ENCODE measurements at regions not wholly inside any gene's neighbourhood (a gene's known extent, or its start where the extent isn't known, plus 50 kb on each side); places are given as distances from the start of the nearest gene placed in this dataset.

DNA sequence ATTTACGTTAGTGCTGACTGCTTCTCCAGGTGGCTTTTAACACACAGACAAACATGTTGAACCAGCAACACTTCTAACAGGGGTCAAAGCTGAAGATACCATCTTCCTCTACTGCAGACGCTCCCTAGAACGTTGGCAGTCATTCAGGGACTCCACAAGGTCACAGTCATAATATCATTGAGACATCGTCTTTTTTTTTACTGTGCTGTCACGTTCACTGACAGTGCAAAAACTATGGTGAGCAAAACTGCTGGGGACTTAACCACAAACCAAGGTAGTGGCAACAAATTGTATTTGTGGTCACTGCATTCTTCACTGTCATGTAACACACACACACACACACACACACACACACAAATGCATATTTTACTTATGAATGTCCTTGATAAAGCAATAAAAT, 244.9 kb downstream of the CASP12 start:
- FAIRE-seq (no peak), DNase-seq (ENCODE audit: low read depth) (no peak)
- Histone ChIP-seq H3K36me3 (ENCODE audit: control insufficient read depth, insufficient read depth, low read length) (no peaks in the 10 kb centered on the region), H3K27me3 (ENCODE audit: control insufficient read depth, insufficient read depth, low read length) (no peaks in the 10 kb centered on the region), H3K4me3 (ENCODE audit: low read depth, low read length) (no peak overlapping the region)
- TF ChIP-seq, protein P1, sequence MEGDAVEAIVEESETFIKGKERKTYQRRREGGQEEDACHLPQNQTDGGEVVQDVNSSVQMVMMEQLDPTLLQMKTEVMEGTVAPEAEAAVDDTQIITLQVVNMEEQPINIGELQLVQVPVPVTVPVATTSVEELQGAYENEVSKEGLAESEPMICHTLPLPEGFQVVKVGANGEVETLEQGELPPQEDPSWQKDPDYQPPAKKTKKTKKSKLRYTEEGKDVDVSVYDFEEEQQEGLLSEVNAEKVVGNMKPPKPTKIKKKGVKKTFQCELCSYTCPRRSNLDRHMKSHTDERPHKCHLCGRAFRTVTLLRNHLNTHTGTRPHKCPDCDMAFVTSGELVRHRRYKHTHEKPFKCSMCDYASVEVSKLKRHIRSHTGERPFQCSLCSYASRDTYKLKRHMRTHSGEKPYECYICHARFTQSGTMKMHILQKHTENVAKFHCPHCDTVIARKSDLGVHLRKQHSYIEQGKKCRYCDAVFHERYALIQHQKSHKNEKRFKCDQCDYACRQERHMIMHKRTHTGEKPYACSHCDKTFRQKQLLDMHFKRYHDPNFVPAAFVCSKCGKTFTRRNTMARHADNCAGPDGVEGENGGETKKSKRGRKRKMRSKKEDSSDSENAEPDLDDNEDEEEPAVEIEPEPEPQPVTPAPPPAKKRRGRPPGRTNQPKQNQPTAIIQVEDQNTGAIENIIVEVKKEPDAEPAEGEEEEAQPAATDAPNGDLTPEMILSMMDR (IDR thresholded peaks at IDR 0.05; ENCODE audit: insufficient read depth, low read length, severe bottlenecking), result no peak

DNA sequence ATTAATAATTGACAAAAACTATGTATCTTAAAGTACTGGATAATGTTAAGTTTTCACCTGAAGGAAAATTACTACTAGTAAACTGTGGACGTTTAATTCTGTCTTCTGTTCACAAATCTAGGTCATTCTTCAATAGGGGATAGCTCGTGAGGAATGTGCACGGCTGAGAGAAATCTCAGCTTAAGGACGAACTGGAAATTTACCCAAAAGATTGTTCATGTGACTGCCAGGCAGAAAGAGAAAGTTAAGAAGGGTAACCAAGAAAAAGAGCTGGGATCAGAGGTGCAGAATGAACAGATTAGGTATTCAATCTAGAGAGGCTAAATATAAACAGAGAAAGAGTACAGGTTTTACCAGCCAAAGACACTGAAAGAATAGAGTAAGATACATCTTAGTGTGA, 245.3 kb downstream of the CASP12 start:
- TF ChIP-seq, protein P1 (IDR thresholded peaks at IDR 0.05; ENCODE audit: insufficient read depth, low read length, severe bottlenecking), result no peak
- FAIRE-seq (no peak), DNase-seq (ENCODE audit: low read depth) (no peak)
- no peak overlapping the region for H3K4me3 ChIP-seq (ENCODE audit: low read depth, low read length)
- H3K36me3 ChIP-seq (ENCODE audit: control insufficient read depth, insufficient read depth, low read length), result no peaks in the 10 kb centered on the region
- no peaks in the 10 kb centered on the region for H3K27me3 ChIP-seq (ENCODE audit: control insufficient read depth, insufficient read depth, low read length)

DNA sequence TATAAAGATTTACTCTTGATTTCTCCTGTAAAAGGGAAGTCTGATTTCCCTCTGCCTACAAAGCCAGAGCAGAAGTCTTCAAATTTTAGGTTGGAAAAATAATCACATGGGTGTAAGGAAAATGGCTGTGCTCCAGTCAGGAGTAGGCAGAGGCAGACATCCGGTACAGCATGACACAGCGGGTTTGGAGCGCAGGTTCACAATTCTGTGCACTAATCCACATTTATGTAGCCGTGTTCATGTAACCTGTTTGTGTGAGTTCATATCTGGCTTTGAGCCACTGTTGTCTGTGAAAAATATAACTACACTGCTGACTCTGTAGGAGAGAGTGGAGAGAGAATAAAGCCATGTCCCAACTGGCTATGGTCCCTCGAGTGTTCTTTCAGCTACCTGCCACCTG, 248.0 kb downstream of the CASP12 start:
- TF ChIP-seq, protein P1 (IDR thresholded peaks at IDR 0.05; ENCODE audit: insufficient read depth, low read length, severe bottlenecking), result no peak
- Histone ChIP-seq H3K36me3 (ENCODE audit: control insufficient read depth, insufficient read depth, low read length) (no peaks in the 10 kb centered on the region), H3K4me3 (ENCODE audit: low read depth, low read length) (no peak overlapping the region), H3K27me3 (ENCODE audit: control insufficient read depth, insufficient read depth, low read length) (no peaks in the 10 kb centered on the region)
- DNase-seq (ENCODE audit: low read depth) (no peak), FAIRE-seq (no peak)

DNA sequence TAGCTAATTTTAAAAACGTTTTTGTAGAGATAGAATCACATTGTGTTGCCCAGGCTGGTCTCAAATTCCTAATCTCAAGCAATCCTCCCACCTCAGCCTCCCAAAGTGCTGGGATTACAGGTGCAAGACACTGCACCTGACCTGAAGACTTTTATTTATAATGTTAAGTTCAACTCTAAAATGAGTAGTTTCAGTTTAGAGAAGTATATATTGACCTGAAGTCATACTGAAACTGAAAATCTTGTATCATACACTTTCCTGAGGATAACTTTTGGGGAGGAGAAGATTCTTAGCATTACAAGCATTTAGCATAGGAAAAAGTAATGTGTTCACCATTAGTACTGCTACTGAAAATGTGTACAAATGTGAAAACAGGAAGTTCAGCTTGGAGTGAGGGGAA, 249.3 kb downstream of the CASP12 start:
- DNase-seq (ENCODE audit: low read depth), result no peak
- Histone ChIP-seq H3K4me3 (ENCODE audit: low read depth, low read length) (no peak overlapping the region), H3K27me3 (ENCODE audit: control insufficient read depth, insufficient read depth, low read length) (no peaks in the 10 kb centered on the region), H3K36me3 (ENCODE audit: control insufficient read depth, insufficient read depth, low read length) (no peaks in the 10 kb centered on the region)
- TF ChIP-seq, protein P1 (IDR thresholded peaks at IDR 0.05; ENCODE audit: insufficient read depth, low read length, severe bottlenecking), result no peak
- no peak for FAIRE-seq

DNA sequence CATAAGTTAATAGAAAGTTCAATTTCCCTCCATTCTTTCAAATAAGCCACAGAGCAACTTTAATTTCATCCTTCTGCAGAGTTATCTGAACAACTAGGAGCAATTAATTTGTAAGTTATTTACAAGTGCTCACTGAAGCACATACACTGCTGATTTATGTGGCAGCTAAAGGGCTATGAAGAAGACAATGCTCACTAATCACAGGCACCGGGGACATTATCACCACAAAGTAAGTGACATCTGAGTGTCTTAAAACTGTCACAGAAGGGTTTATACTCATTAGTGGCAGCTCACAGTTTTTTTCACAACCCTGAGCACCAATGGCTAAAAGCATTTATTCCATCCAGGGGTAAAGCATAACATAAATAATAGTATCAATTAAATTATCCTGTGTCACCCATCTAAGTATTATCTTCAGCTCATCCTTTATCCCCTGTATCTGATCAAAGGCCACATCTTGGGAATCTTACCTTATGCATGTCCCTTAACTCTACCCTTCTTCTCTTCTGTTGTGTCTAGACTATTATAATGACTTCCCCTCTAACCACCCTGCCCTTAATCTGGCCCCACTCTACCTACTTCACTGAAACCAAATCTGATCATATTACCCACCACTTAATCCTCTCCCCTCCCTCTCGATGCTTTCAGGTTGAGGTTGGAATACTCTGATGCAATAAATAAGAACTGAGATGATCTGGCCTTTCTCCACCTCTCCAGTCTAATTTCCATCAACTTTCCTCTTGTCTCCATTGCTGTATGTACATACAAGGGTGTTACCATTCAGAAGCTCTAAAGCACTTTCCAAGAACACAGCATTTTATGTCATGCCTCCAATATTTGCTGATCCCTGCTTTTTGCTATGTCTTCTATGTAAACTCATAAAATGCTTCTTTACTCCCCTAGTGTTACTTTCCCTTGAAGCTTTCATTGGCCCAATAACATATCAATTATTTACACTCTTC, 252.7 kb downstream of the CASP12 start:
- DNase-seq (ENCODE audit: low read depth) (no peak), FAIRE-seq (no peak)
- TF ChIP-seq, protein P1 (IDR thresholded peaks at IDR 0.05; ENCODE audit: insufficient read depth, low read length, severe bottlenecking), result no peak
- no peaks in the 10 kb centered on the region for H3K27me3 ChIP-seq (ENCODE audit: control insufficient read depth, insufficient read depth, low read length)
- H3K36me3 ChIP-seq (ENCODE audit: control insufficient read depth, insufficient read depth, low read length), result no peaks in the 10 kb centered on the region
- H3K4me3 ChIP-seq (ENCODE audit: low read depth, low read length), result no peak overlapping the region

All from bronchial epithelial cell (primary cell).